Testis (tissue), 2 donors: ENCODE measurements at regions not wholly inside any gene's neighbourhood (a gene's known extent, or its start where the extent isn't known, plus 50 kb on each side); places are given as distances from the start of the nearest gene placed in this dataset.

Experiments used
- DNase-seq: peaks from one replicate; pipeline ENCODE4 v3.0.0-alpha.2; 2019
- H3K27ac ChIP-seq, 2 donors: fragments of 200-600 bp; sonication (generic); one replicate each; pipeline ENCODE4 v1.5.1; 2019
- H3K27me3 ChIP-seq: fragments of 200-600 bp; sonication (generic); one replicate; pipeline ENCODE4 v1.5.1; 2019
- H3K36me3 ChIP-seq: fragments of 200-600 bp; sonication (generic); one replicate; pipeline ENCODE4 v1.5.1; 2017; ENCODE audit warnings: low read depth; ENCODE audit errors: missing control alignments
- H3K4me1 ChIP-seq: fragments of 200-600 bp; sonication (generic); one replicate; pipeline ENCODE4 v1.5.1; 2019
- H3K4me3 ChIP-seq, 2 donors: fragments of 200-600 bp; sonication (generic); one replicate each; pipeline ENCODE4 v1.5.1; 2017 to 2019
- H3K9me3 ChIP-seq: fragments of 200-600 bp; sonication (generic); one replicate; pipeline ENCODE4 v1.5.1; 2017
- CTCF ChIP-seq, 3 experiments: fragments of 450-650 bp in 2 of 3; fragments of 200-600 bp in 1 of 3; sonication (generic) in 1 of 3; IDR thresholded peaks; one replicate each; pipeline ENCODE4 v1.5.1; 2016 to 2019; ENCODE audit warnings: antibody characterized with exemption in 3 of 3, mild to moderate bottlenecking in 2 of 3, moderate library complexity in 1 of 3
- POLR2A ChIP-seq: fragments of 450-650 bp; IDR thresholded peaks from one replicate; pipeline ENCODE4 v1.6.1; 2017; ENCODE audit warnings: antibody characterized with exemption, mild to moderate bottlenecking, moderate library complexity
- WGBS, 2 donors: methylation state at CpG; one replicate each; pipeline ENCODE4 v1.1.5; 2018; 5-methylcytosine and 5-hydroxymethylcytosine counted together
- intact Hi-C: fragments of 100-400 bp; cut with DNase I; formaldehyde crosslinking; loops from one replicate; pipeline ENCODE4 v1.15.1; 2023; ENCODE audit warnings: low total_unique reads

GRCh38 chr13:73842184-73842583, 292.0 kb downstream of the KLF12 start:
- intact Hi-C loops, result no loop called here
- Histone ChIP-seq H3K4me1 (no peaks in the 10 kb centered on the region), H3K27ac (no peak overlapping the region), H3K36me3 (no peaks in the 10 kb centered on the region), H3K9me3 (no peaks in the 10 kb centered on the region), H3K27me3 (no peaks in the 10 kb centered on the region), H3K4me3 (no peak overlapping the region)
- no peak for DNase-seq
- 79 to 89% methylated on average over 5 of the region's 5 CpGs for WGBS, 2 donors
- TF ChIP-seq POLR2A (no peak), CTCF (IDR thresholded peaks at IDR 0.05) (no peak)

GRCh38 chr13:73837147-73837546, 297.1 kb downstream of the KLF12 start:
- Histone ChIP-seq H3K27me3 (no peaks in the 10 kb centered on the region), H3K4me1 (no peaks in the 10 kb centered on the region), H3K9me3 (no peaks in the 10 kb centered on the region), H3K36me3 (no peaks in the 10 kb centered on the region), H3K4me3 (no peak overlapping the region), H3K27ac (no peak overlapping the region)
- 82 to 87% methylated on average over 5 of the region's 5 CpGs for WGBS, 2 donors
- no peak for DNase-seq
- no peak for TF ChIP-seq POLR2A
- no peak for TF ChIP-seq CTCF (IDR thresholded peaks at IDR 0.05)
- intact Hi-C loops, result no loop called here

- WGBS, 2 donors, result 60 to 63% methylated on average over 5 of the region's 5 CpGs
- DNase-seq, result no peak
- H3K4me3 ChIP-seq, result no peak overlapping the region
- no peaks in the 10 kb centered on the region for H3K9me3 ChIP-seq
- TF ChIP-seq CTCF (IDR thresholded peaks at IDR 0.05) (peak; percentile 30 to 75 (median 47)), POLR2A (no peak)
- no peaks in the 10 kb centered on the region for H3K27me3 ChIP-seq
- H3K27ac ChIP-seq, result no peak overlapping the region
- no peaks in the 10 kb centered on the region for H3K4me1 ChIP-seq
- intact Hi-C loops, result no loop called here
- no peaks in the 10 kb centered on the region for H3K36me3 ChIP-seq
These were observed 299.0 kb downstream of the KLF12 start for GRCh38 chr13:73835138-73835721.

GRCh38 chr13:73833325-73834070, 300.7 kb downstream of the KLF12 start:
- DNase-seq, result no peak
- Histone ChIP-seq H3K9me3 (no peaks in the 10 kb centered on the region), H3K27ac (no peak overlapping the region), H3K27me3 (no peaks in the 10 kb centered on the region), H3K4me1 (no peaks in the 10 kb centered on the region), H3K4me3 (no peak overlapping the region), H3K36me3 (no peaks in the 10 kb centered on the region)
- 86 to 90% methylated on average over 7 of the region's 7 CpGs for WGBS, 2 donors
- intact Hi-C loops, result no loop called here
- TF ChIP-seq CTCF (IDR thresholded peaks at IDR 0.05) (no peak), POLR2A (no peak)

GRCh38 chr13:73832825-73833224, 301.4 kb downstream of the KLF12 start:
- H3K27ac ChIP-seq, result no peak overlapping the region
- H3K9me3 ChIP-seq, result no peaks in the 10 kb centered on the region
- no peaks in the 10 kb centered on the region for H3K36me3 ChIP-seq
- intact Hi-C loops, result no loop called here
- H3K27me3 ChIP-seq, result no peaks in the 10 kb centered on the region
- TF ChIP-seq POLR2A (no peak), CTCF (IDR thresholded peaks at IDR 0.05) (no peak)
- no peaks in the 10 kb centered on the region for H3K4me1 ChIP-seq
- no peak for DNase-seq
- WGBS, 2 donors, result 84 to 86% methylated on average over 3 of the region's 3 CpGs
- H3K4me3 ChIP-seq, result no peak overlapping the region
